ENCODE measurements at regions not wholly inside any gene's neighbourhood (a gene's known extent, or its start where the extent isn't known, plus 50 kb on each side); places are given as distances from the start of the nearest gene placed in this dataset.

DNA sequence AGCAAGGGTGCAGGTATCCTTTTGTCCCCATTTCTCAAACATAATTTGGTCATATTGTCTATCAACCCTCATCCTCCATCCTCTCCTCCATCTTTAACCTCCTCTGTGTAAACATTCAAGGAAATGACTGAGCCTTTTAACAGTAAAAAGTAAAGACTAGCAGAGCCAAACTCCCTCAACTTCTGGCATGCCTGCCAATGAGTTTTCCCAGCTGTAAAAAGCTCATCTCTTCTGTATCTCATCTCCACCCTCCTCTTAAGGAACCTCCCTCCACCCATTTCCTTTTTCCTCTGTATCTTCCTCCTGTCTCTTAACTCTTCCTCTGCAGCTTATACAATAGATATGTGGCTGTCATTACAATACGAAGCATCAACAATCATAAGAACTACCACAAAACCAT lies 76.9 kb upstream of the PSMD7 start:
- H3K27me3 ChIP-seq = no peaks in the 10 kb centered on the region
- no peaks in the 10 kb centered on the region for H3K9me3 ChIP-seq
- H3K4me1 ChIP-seq = no peaks in the 10 kb centered on the region
- intact Hi-C loops (cut with DNase I) = no loop called here
- no peak for ATAC-seq
- TF ChIP-seq, protein P1, sequence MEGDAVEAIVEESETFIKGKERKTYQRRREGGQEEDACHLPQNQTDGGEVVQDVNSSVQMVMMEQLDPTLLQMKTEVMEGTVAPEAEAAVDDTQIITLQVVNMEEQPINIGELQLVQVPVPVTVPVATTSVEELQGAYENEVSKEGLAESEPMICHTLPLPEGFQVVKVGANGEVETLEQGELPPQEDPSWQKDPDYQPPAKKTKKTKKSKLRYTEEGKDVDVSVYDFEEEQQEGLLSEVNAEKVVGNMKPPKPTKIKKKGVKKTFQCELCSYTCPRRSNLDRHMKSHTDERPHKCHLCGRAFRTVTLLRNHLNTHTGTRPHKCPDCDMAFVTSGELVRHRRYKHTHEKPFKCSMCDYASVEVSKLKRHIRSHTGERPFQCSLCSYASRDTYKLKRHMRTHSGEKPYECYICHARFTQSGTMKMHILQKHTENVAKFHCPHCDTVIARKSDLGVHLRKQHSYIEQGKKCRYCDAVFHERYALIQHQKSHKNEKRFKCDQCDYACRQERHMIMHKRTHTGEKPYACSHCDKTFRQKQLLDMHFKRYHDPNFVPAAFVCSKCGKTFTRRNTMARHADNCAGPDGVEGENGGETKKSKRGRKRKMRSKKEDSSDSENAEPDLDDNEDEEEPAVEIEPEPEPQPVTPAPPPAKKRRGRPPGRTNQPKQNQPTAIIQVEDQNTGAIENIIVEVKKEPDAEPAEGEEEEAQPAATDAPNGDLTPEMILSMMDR (IDR thresholded peaks at IDR 0.05) = no peak
- no peaks in the 10 kb centered on the region for H3K36me3 ChIP-seq
- H3K4me3 ChIP-seq = no peak overlapping the region
- no peak overlapping the region for H3K27ac ChIP-seq
- DNase-seq = no peak

DNA sequence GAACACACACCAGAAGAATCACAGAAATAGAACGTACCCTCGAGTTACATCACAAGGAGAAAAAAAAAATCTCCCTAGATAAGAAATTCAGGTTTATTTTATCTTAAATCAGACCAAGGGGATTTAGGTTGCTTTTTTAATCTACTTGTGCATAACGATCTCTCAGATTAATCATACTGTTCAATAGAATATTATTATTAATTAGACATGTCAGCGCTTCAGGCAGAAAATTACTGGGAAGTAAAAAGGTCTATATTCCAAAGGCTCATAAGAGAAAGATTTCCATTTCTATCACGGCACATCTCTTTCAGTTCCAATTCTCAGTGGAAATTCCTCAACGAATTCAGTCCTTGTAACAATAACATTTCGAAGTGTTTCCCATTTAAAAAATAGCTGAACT lies 77.7 kb upstream of the PSMD7 start:
- H3K4me3 ChIP-seq = no peak overlapping the region
- no peaks in the 10 kb centered on the region for H3K36me3 ChIP-seq
- H3K4me1 ChIP-seq = no peaks in the 10 kb centered on the region
- H3K27ac ChIP-seq = no peak overlapping the region
- ATAC-seq (no peak), DNase-seq (no peak)
- TF ChIP-seq, protein P1 (IDR thresholded peaks at IDR 0.05) = no peak
- H3K27me3 ChIP-seq = no peaks in the 10 kb centered on the region
- intact Hi-C loops (cut with DNase I) = no loop called here
- no peaks in the 10 kb centered on the region for H3K9me3 ChIP-seq

DNA sequence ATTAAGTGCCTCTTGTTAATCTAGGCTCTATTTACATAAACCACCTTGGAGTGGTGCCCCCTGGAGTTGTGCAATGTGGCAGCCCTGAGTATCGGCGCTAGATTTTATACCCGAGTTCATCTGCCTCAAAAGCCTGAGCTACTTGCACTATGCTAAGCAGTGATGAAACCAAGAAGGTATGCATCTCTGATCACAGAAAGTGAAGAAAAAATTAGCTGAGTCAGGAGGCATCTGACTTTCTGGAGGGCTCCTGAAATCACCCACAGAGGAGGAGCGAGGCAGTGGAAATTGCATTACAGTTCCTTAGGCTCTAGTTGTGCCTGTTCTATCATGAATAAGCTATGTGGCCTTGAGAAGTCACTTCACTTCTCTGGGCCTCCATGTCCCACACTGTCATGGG lies 80.3 kb upstream of the PSMD7 start:
- intact Hi-C loops (cut with DNase I) = no loop called here
- H3K4me3 ChIP-seq = no peak overlapping the region
- no peaks in the 10 kb centered on the region for H3K9me3 ChIP-seq
- DNase-seq (no peak), ATAC-seq (no peak)
- H3K27ac ChIP-seq = no peak overlapping the region
- H3K4me1 ChIP-seq = no peaks in the 10 kb centered on the region
- no peaks in the 10 kb centered on the region for H3K27me3 ChIP-seq
- H3K36me3 ChIP-seq = no peaks in the 10 kb centered on the region
- TF ChIP-seq, protein P1 (IDR thresholded peaks at IDR 0.05) = no peak

DNA sequence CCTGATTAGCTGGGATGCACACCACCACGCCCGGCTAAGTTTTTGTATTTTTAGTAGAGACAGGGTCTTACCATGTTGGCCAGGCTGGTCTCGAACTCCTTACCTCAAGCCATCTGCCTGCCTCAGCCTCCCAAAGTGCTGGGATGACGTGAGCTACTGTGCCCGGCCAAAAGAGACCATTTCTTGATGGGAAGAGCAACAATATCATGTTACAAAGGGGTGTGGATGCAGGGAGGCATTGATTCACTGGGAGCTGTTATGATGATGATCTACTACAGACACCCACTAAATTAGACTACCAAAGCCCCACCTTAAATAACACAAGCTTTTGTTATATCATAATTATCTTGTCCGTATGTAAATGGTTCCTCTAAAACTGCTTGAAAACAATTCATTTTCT lies 81.4 kb upstream of the PSMD7 start:
- no peak for ATAC-seq
- TF ChIP-seq, protein P1 (IDR thresholded peaks at IDR 0.05) = no peak
- DNase-seq = no peak
- no peaks in the 10 kb centered on the region for H3K4me1 ChIP-seq
- H3K27me3 ChIP-seq = no peaks in the 10 kb centered on the region
- H3K27ac ChIP-seq = no peak overlapping the region
- intact Hi-C loops (cut with DNase I) = no loop called here
- H3K4me3 ChIP-seq = no peak overlapping the region
- H3K36me3 ChIP-seq = no peaks in the 10 kb centered on the region
- no peaks in the 10 kb centered on the region for H3K9me3 ChIP-seq

DNA sequence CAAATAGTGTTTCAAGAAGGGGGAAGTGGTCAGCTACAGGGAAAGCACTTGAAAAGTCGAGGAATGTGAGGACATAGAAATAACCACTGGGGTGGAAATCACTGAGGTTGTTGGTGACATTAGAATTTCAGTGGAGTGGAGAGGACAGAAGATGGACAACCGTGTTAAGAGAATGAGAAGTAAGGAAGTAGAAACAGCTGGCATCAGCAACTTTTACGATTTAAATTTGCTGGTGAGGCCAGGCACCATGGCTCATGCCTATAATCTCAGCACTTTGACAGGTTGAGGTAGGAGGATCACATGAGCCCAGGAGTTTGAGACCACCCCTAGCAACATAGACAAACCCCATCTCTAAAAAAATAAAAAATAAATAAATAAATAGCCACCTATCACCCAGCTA lies 83.2 kb upstream of the PSMD7 start:
- TF ChIP-seq, protein P1 (IDR thresholded peaks at IDR 0.05) = no peak

DNA sequence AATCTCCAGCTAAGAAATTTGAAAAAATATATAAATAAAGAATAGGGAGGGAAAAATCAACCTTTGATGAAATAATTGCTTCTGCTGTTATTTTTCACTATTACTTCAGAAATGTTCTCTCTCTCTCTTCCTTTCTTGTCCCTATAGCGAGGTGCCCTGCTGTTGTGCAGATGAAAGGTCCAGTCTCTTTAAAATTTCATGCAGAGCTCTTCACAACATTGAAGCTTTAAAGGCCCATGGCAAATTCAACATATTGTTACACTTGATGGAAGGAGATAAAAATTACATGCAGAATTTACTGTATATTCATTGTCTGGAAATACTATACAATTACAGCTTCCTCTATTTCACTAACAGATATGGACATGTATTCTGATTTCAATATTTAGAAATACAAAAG lies 86.4 kb upstream of the PSMD7 start:
- TF ChIP-seq, protein P1 (IDR thresholded peaks at IDR 0.05) = no peak

More for the DNA sequence above, 83.2 kb upstream of the PSMD7 start:
- no peaks in the 10 kb centered on the region for H3K4me1 ChIP-seq
- H3K36me3 ChIP-seq = no peaks in the 10 kb centered on the region
- intact Hi-C loops (cut with DNase I) = no loop called here
- H3K27ac ChIP-seq = no peak overlapping the region
- H3K4me3 ChIP-seq = no peak overlapping the region
- DNase-seq (no peak), ATAC-seq (no peak)
- no peaks in the 10 kb centered on the region for H3K9me3 ChIP-seq
- no peaks in the 10 kb centered on the region for H3K27me3 ChIP-seq

More for the DNA sequence above, 86.4 kb upstream of the PSMD7 start:
- H3K4me1 ChIP-seq = no peaks in the 10 kb centered on the region
- H3K36me3 ChIP-seq = no peaks in the 10 kb centered on the region
- ATAC-seq (no peak), DNase-seq (no peak)
- H3K27me3 ChIP-seq = no peaks in the 10 kb centered on the region
- H3K9me3 ChIP-seq = no peaks in the 10 kb centered on the region
- no peak overlapping the region for H3K27ac ChIP-seq
- no peak overlapping the region for H3K4me3 ChIP-seq
- intact Hi-C loops (cut with DNase I) = no loop called here
